ENCODE measurements at regions not wholly inside any gene's neighbourhood (a gene's known extent, or its start where the extent isn't known, plus 50 kb on each side); places are given as distances from the start of the nearest gene placed in this dataset.

GRCh38 chr10:107422681-107423080 lies 258.2 kb upstream of the SORCS1 start:
- no peaks in the 10 kb centered on the region for H3K9me3 ChIP-seq

GRCh38 chr10:107420196-107420595 lies 255.7 kb upstream of the SORCS1 start:
- Histone ChIP-seq H3K27ac (no peak overlapping the region), H3K4me3 (no peak overlapping the region), H3K27me3 (replicated peaks; ENCODE audit: insufficient read depth) (no peaks in the 10 kb centered on the region), H3K4me1 (ENCODE audit: control insufficient read depth in 1 of 2, low read depth in 2 of 2) (no peaks in the 10 kb centered on the region), H3K9me3 (no peaks in the 10 kb centered on the region), H3K36me3 (no peaks in the 10 kb centered on the region)
- ATAC-seq (ENCODE audit: insufficient number of reproducible peaks, low FRiP score, low read depth) (no peak), DNase-seq (ENCODE audit: low spot score) (no peak)
- TF ChIP-seq CTCF (IDR thresholded peaks at IDR 0.05): no peak

More at GRCh38 chr10:107422681-107423080, 258.2 kb upstream of the SORCS1 start:
- H3K36me3 ChIP-seq: no peaks in the 10 kb centered on the region
- no peaks in the 10 kb centered on the region for H3K27me3 ChIP-seq (replicated peaks; ENCODE audit: insufficient read depth)
- no peak for TF ChIP-seq CTCF (IDR thresholded peaks at IDR 0.05)
- H3K4me1 ChIP-seq (ENCODE audit: control insufficient read depth in 1 of 2, low read depth in 2 of 2): no peaks in the 10 kb centered on the region
- H3K27ac ChIP-seq: no peak overlapping the region
- H3K4me3 ChIP-seq: no peak overlapping the region
- no peak for ATAC-seq (ENCODE audit: insufficient number of reproducible peaks, low FRiP score, low read depth)
- no peak for DNase-seq (ENCODE audit: low spot score)

DNA sequence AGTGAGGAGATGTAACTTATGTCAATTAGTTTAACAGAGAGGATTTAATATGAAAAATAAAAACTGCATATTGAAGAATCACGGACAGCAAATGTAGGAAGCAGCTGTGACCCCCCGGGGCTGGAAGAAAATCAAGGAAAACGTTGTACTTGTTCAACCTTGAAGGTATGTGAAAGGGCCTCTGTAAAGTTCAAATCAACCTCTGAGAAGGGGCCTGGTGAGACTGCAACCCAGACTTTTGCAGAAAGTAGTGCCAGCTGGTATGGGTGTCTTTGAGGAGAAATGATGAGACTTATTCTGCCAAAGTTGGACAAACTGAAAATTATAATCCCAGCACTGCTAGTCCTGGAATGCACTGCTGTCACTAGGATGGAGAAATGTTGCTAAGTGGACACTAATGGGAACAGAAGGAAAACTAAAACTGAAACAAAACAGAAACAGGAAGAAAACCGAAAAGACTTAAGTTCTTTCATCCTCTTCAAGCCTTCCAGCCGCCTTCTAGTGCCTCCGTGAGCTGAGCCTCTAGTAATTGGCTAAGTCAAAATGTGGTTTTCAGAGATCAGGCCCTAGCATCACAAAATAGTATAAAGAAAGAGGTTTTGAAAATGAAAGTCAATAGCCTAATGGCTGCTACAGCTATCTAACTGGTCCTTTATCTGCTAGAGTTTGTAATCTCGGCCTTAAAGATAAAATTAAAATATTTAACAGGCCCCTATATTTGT lies 253.7 kb upstream of the SORCS1 start:
- no peaks in the 10 kb centered on the region for H3K9me3 ChIP-seq
- H3K4me3 ChIP-seq: no peak overlapping the region
- ATAC-seq (ENCODE audit: insufficient number of reproducible peaks, low FRiP score, low read depth) (no peak), DNase-seq (ENCODE audit: low spot score) (no peak)
- no peaks in the 10 kb centered on the region for H3K4me1 ChIP-seq (ENCODE audit: control insufficient read depth in 1 of 2, low read depth in 2 of 2)
- H3K36me3 ChIP-seq: no peaks in the 10 kb centered on the region
- no peak for TF ChIP-seq CTCF (IDR thresholded peaks at IDR 0.05)
- H3K27me3 ChIP-seq (replicated peaks; ENCODE audit: insufficient read depth): no peaks in the 10 kb centered on the region
- no peak overlapping the region for H3K27ac ChIP-seq

- Histone ChIP-seq H3K27ac (no peak overlapping the region), H3K4me3 (no peak overlapping the region), H3K36me3 (no peaks in the 10 kb centered on the region), H3K9me3 (no peaks in the 10 kb centered on the region), H3K4me1 (ENCODE audit: control insufficient read depth in 1 of 2, low read depth in 2 of 2) (no peaks in the 10 kb centered on the region), H3K27me3 (replicated peaks; ENCODE audit: insufficient read depth) (no peaks in the 10 kb centered on the region)
- DNase-seq (ENCODE audit: low spot score) (no peak), ATAC-seq (ENCODE audit: insufficient number of reproducible peaks, low FRiP score, low read depth) (no peak)
- no peak for TF ChIP-seq CTCF (IDR thresholded peaks at IDR 0.05)
Observed at GRCh38 chr10:107417446-107417845, 252.9 kb upstream of the SORCS1 start.

DNA sequence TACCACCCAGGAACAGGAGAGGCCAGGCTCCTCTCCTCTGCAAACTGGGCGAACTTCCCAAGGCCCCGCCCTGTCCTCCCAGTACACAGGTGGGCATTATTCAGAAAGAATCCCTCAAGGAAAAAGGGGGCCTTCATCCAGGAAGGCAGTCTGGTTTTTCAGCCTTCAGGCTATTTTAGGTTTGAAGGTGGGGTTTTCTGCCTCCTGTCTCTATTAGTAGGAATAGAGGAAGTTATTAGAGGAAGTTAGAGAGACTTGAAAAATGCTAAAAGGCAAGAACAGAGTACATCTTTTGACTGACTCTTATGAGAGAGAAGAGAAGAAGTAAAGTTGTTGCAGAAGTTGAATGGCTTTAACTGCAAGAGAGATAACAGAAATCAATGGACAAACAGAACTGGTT lies 250.9 kb upstream of the SORCS1 start:
- DNase-seq (ENCODE audit: low spot score) (no peak), ATAC-seq (ENCODE audit: insufficient number of reproducible peaks, low FRiP score, low read depth) (no peak)
- H3K36me3 ChIP-seq: no peaks in the 10 kb centered on the region
- no peaks in the 10 kb centered on the region for H3K9me3 ChIP-seq
- H3K4me3 ChIP-seq: no peak overlapping the region
- no peak overlapping the region for H3K27ac ChIP-seq
- H3K4me1 ChIP-seq (ENCODE audit: control insufficient read depth in 1 of 2, low read depth in 2 of 2): no peaks in the 10 kb centered on the region
- no peaks in the 10 kb centered on the region for H3K27me3 ChIP-seq (replicated peaks; ENCODE audit: insufficient read depth)
- no peak for TF ChIP-seq CTCF (IDR thresholded peaks at IDR 0.05)
